ENCODE measurements at regions not wholly inside any gene's neighbourhood (a gene's known extent, or its start where the extent isn't known, plus 50 kb on each side); places are given as distances from the start of the nearest gene placed in this dataset.
"Not testable (repeated sequence)": the region's sequence is repeated elsewhere in the genome, so short reads cannot be mapped to it uniquely, and the experiment has no call there.

DNA sequence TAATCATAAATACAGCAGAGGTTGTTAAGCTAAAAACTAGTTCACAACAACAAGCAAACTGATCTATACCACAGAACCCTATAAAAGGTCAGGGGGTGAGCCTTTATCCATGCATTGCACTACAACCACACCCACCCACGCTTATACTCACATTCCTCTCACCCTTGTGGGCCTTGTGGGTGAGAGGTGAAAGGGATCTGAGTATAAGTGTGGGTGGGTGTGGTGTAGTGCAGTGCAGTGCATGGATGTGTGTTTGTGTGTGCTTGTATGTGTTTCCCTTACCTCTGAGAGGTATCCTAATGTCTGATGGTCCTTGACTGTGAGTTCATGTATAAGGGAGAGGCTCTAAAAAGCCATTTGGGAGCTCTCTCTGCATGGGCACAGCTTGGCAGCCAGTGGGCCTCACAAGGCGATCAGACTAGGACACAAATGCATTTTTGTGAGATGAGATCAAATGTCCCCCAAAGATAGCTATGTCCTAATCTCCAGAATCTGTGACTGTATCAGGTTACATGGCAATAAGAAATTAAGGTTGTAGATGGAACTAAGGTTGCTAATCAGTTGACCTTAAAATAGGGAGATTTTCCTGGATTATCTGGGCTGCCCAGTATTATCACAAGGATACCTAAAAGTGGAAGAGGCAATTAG is 95.5 kb upstream of the DPT start:
- intact Hi-C loops (cut with DNase I), result no loop called here
- ATAC-seq (ENCODE audit: poor library complexity), result peak; percentile 31
- no peak for DNase-seq

- DNase-seq (no peak), ATAC-seq (ENCODE audit: poor library complexity) (no peak)
- intact Hi-C loops (cut with DNase I), result no loop called here
Measured at GRCh38 chr1:168825129-168825528, 96.1 kb upstream of the DPT start.

DNA sequence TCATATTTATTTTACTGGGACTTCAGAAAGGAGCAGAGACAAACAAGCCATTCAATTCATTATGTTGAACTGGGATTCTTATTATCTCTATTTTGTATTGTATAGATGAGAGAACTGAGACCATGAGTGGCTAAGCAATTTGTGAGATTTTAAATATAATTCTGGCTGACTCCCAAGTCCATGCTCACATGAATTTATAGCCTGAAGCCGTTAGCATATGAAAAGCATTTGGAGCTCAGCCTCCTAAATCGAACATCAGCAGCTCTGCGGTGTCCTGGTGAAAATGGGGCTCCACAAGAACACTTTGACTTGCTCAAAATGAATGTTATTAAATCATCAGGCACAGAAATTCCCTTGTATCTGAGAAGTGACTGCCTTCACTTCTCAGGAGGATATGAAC is 96.8 kb upstream of the DPT start:
- ATAC-seq (ENCODE audit: poor library complexity) (no peak), DNase-seq (no peak)
- intact Hi-C loops (cut with DNase I), result no loop called here

- DNase-seq (no peak), ATAC-seq (ENCODE audit: poor library complexity) (no peak)
- intact Hi-C loops (cut with DNase I), result no loop called here
Measured at GRCh38 chr1:168826269-168826668, 97.3 kb upstream of the DPT start.

GRCh38 chr1:168827557-168827956 is 98.6 kb upstream of the DPT start:
- ATAC-seq (ENCODE audit: poor library complexity) (no peak), DNase-seq (no peak)
- intact Hi-C loops (cut with DNase I), result no loop called here

DNA sequence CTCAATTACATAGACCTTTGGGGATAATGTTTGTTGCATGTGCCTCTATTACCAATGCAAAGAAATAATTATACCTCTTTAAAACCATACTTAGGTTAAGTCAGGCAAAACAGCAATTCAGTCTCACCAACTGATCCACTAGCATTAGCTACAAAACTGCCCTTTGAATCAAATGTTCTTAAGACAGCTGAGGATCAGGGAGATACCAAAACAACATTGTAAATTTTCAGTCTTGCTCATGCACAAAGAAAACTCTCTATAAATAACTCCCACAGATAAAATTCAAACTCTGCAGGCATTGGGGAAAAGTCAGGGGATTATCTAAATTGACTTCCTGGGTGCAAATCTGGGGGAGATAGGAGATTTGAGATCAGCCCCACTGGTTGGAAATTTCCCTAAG is 100.9 kb upstream of the DPT start:
- DNase-seq (no peak), ATAC-seq (ENCODE audit: poor library complexity) (no peak)
- intact Hi-C loops (cut with DNase I), result loop anchor here (10.0 kb wide), 1 partner anchor 275 kb away; the partner anchor contains the start of gene ATP1B1

DNA sequence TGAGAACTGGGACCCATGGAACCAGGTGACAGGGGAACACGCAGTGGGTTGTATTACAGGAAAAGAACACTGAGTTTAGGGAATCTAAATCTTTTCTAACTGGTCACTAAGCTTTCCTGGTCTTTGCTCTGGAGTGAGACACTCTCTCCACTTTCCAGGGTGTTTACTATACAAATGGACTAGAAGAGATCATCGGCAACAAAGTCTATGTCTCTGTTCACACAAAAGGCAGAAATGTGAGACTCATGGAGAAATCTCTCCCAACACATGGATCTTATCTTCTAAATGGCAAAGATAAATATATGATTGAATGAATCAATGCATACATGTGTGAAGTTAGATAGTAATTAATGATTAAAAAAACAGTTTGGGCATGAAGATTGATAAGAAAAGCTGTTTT is 101.6 kb upstream of the DPT start:
- intact Hi-C loops (cut with DNase I), result loop anchor here (10.0 kb wide), 1 partner anchor 274 kb away; the partner anchor contains the start of gene ATP1B1
- no peak for ATAC-seq (ENCODE audit: poor library complexity)

GRCh38 chr1:168832661-168833060 is 103.7 kb upstream of the DPT start:
- ATAC-seq (ENCODE audit: poor library complexity) (no peak), DNase-seq (no peak)
- intact Hi-C loops (cut with DNase I), result loop anchor here (10.0 kb wide), 1 partner anchor 272 kb away; the partner anchor contains the start of gene ATP1B1

More for the DNA sequence above, 101.6 kb upstream of the DPT start:
- no peak for DNase-seq

GRCh38 chr1:168833362-168833761 is 104.4 kb upstream of the DPT start:
- DNase-seq (no peak), ATAC-seq (ENCODE audit: poor library complexity) (peak; percentile 24)

GRCh38 chr1:168833801-168834224 is 104.8 kb upstream of the DPT start:
- DNase-seq (no peak), ATAC-seq (ENCODE audit: poor library complexity) (peak; percentile 10)
- intact Hi-C loops (cut with DNase I), result loop anchor here (10.0 kb wide), 1 partner anchor 271 kb away; the partner anchor contains the start of gene ATP1B1

More at GRCh38 chr1:168833362-168833761, 104.4 kb upstream of the DPT start:
- intact Hi-C loops (cut with DNase I), result loop anchor here (10.0 kb wide), 1 partner anchor 271 kb away; the partner anchor contains the start of gene ATP1B1

- intact Hi-C loops (cut with DNase I), result loop anchor here (10.0 kb wide), 1 partner anchor 270 kb away; the partner anchor contains the start of gene ATP1B1
- DNase-seq, result no peak
- ATAC-seq (ENCODE audit: poor library complexity), result peak; percentile 70
Measured at GRCh38 chr1:168834225-168834872, 105.3 kb upstream of the DPT start.

DNA sequence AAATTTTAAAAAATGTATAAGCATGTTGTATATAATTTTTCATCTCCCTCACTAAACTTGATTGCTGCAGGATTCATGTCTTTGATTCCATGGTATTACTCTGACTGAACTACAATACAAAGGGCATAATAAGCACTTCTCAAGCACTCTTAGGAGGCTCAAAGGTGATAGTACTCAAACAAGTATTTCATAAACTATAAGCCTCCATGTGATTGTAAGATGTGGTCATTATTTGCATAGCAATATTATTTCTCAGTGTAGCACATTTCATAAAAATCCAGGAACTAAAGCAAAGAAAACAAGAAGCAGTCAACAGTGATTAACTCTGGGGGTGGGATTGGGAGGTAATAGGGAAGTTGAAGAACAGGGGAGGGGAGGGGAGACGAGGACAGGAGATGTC is 106.2 kb upstream of the DPT start:
- intact Hi-C loops (cut with DNase I), result loop anchor here (10.0 kb wide), 1 partner anchor 270 kb away; the partner anchor contains the start of gene ATP1B1
- no peak for ATAC-seq (ENCODE audit: poor library complexity)
- no peak for DNase-seq

- DNase-seq, result no peak
- intact Hi-C loops (cut with DNase I), result loop anchor here (10.0 kb wide), 1 partner anchor 269 kb away; the partner anchor contains the start of gene ATP1B1
- no peak for ATAC-seq (ENCODE audit: poor library complexity)
Measured at GRCh38 chr1:168835791-168836190, 106.8 kb upstream of the DPT start.

- DNase-seq (no peak), ATAC-seq (ENCODE audit: poor library complexity) (no peak)
- intact Hi-C loops (cut with DNase I), result loop anchor here (10.0 kb wide), 1 partner anchor 268 kb away; the partner anchor contains the start of gene ATP1B1
Measured at GRCh38 chr1:168836469-168836868, 107.5 kb upstream of the DPT start.

DNA sequence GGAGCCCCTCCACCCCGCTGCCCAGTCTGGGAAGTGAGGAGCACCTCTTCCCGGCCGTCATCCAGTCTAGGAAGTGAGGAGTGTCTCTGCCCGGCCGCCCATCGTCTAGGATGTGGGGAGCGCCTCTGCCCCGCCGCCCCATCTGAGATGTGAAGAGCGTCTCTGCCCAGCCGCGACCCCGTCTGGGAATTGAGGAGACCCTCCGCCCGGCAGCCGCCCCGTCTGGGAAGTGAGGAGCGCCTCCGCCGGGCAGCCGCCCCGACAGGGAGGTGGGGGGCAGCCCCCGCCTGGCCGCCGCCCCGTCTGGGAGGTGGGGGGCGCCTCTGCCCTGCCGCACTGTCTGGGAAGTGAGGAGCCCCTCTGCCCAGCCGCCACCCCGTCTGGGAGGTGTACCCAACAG is 108.2 kb upstream of the DPT start:
- not testable (repeated sequence) for DNase-seq; ATAC-seq (ENCODE audit: poor library complexity)
- intact Hi-C loops (cut with DNase I), result loop anchor here (10.0 kb wide), 1 partner anchor 268 kb away; the partner anchor contains the start of gene ATP1B1

GRCh38 chr1:168842306-168842705 is 113.3 kb upstream of the DPT start:
- intact Hi-C loops (cut with DNase I), result no loop called here
- ATAC-seq (ENCODE audit: poor library complexity) (no peak), DNase-seq (no peak)

DNA sequence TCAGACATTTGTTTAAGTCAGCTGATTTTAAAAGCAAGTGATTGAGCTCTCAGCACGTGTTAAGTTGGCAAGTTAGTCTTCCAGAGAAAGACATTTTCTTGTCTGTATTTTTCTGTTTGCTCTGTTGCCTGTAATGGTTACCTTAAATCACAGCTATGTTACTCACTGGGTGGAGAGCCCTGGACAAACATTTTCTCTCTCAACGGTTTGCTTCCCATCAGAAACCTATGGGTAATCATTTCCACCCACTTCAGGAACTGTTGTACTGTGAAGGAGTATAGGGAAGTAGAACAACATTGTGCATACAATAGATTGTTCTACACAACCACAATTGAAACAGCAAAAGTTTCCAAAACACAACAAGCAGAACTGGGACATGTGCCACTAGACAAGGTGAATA is 113.9 kb upstream of the DPT start:
- DNase-seq, result no peak
- no peak for ATAC-seq (ENCODE audit: poor library complexity)
- intact Hi-C loops (cut with DNase I), result no loop called here

- ATAC-seq (ENCODE audit: poor library complexity) (no peak), DNase-seq (no peak)
- intact Hi-C loops (cut with DNase I), result no loop called here
Measured at GRCh38 chr1:168843401-168843800, 114.4 kb upstream of the DPT start.

DNA sequence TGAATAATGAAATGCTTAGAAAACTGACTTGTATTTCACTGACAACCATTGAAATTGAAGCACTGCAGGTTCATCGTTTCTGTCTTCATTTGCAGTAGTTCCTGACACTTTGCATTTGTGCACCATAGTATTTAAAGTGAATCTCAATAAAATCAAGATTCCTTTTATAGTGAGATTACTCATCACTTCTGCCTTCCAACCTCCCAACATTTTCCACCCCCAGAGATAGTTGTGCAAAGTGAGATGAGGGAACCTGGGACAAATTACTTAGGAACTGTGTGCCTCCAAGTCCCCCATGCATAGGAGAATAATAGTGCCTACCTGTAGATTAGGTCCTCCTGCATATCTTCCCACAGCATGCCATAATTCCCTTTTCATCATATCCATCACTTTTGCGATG is 114.9 kb upstream of the DPT start:
- ATAC-seq (ENCODE audit: poor library complexity) (no peak), DNase-seq (no peak)
- intact Hi-C loops (cut with DNase I), result no loop called here

- ATAC-seq (ENCODE audit: poor library complexity) (peak; percentile 84), DNase-seq (no peak)
- intact Hi-C loops (cut with DNase I), result no loop called here
Measured at GRCh38 chr1:168845140-168845539, 116.1 kb upstream of the DPT start.
